ACHN (cell line): ENCODE measurements at regions not wholly inside any gene's neighbourhood (a gene's known extent, or its start where the extent isn't known, plus 50 kb on each side); places are given as distances from the start of the nearest gene placed in this dataset.
A peak's percentile ranks its signal among the peaks of the same experiment; 100 is the strongest.
"Not testable (repeated sequence)": the region's sequence is repeated elsewhere in the genome, so short reads cannot be mapped to it uniquely, and the experiment has no call there.

ENCODE experiments used
- DNase-seq: peaks from one replicate; pipeline ENCODE4 v3.0.0-alpha.2; 2015
- in situ Hi-C: cut with HindIII; loops from 2 replicates; pipeline ENCODE4 v1.10.0; 2017; ENCODE audit warnings: low sequenced_read_pairs, low pct_ligation_motif_present, low pct_unique_long_range_greater_than_20kb

GRCh38 chr10:84761994-84762614 is 433.7 kb downstream of the CCSER2 start:
- in situ Hi-C loops, DNase-seq: not testable (repeated sequence)

GRCh38 chr10:84762754-84763394 is 434.5 kb downstream of the CCSER2 start:
- no peak for DNase-seq
- in situ Hi-C loops, result no loop called here

DNA sequence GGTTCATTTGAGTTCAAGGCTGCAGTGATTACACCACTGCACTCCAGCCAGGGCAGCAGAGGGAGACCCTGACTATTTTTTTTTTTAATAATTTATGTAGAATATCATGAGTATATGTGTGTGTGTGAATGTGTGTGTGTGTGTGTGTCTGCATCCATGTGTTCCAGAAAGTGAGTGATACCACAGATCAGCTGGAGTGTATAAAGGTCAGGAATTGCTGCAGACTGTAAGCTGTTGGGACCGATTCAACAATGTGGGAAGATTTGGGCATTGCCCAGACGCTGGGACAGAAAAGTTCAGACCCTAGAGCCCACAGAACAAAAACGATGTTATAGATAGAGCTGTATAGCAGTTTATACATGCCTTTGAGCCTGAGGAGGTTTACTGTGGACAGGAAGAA is 435.6 kb downstream of the CCSER2 start:
- in situ Hi-C loops, result no loop called here
- DNase-seq, result no peak

- DNase-seq, result no peak
- in situ Hi-C loops, result no loop called here
These were observed 436.7 kb downstream of the CCSER2 start for GRCh38 chr10:84765086-84765485.

DNA sequence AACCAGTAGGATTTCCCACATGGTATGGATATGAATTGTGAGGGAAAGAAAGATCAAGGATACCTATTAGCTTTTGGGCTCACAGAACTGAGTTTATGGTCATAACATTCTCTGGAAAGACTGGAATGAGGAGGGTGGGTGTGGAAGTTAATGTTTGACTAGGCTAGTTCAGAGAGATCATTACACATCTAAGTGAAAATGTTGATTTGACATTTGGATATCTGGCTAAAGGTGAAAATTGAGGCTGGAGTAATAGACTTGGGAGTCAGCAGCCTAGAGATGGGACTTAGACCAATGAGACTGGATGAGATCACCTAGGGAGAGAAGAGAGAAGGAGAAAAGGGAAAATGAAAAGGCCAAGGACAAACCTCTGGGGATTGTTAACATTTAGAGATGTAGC is 437.3 kb downstream of the CCSER2 start:
- no peak for DNase-seq
- in situ Hi-C loops, result no loop called here

GRCh38 chr10:84766923-84767322 is 438.5 kb downstream of the CCSER2 start:
- in situ Hi-C loops, result no loop called here
- no peak for DNase-seq

DNA sequence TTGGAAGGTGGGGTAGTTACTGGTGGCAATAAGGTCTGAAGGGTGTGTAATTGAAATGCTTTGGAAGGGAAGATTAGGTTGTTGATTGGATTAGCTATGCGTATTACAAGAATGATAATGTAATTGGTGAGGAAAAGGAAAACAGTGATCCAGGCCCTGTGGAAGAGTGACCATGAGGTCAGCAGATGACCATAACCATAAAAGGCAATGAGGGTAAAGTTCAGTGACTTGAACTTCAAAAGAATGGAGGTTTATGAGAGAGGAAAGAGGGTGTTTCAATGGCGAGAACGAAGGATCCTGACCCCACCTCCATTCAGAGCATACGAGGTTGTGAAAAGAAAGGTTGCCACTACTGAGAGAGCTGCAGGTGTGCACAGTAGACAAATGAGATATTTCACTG is 439.7 kb downstream of the CCSER2 start:
- in situ Hi-C loops, result no loop called here
- no peak for DNase-seq

DNA sequence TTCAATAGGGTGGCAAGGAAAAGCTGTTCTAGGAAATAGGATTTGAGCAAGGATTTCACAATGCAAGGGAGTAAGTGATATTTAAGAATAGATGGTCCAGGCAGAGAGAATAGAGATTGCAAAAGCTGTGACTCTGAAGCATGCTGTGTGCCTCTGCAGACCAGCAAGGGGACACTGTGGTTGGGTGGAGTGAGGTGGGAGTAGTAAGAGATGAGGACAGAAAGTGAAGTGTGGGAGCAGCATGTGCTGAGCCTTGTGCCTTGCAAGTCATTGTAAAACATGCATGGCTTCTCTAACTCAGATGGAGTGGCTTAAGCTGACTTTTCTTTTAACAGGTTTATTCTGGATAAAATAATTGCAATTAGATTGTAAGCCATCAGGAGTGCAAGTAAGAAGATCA is 442.4 kb downstream of the CCSER2 start:
- in situ Hi-C loops, result no loop called here
- DNase-seq, result no peak

DNA sequence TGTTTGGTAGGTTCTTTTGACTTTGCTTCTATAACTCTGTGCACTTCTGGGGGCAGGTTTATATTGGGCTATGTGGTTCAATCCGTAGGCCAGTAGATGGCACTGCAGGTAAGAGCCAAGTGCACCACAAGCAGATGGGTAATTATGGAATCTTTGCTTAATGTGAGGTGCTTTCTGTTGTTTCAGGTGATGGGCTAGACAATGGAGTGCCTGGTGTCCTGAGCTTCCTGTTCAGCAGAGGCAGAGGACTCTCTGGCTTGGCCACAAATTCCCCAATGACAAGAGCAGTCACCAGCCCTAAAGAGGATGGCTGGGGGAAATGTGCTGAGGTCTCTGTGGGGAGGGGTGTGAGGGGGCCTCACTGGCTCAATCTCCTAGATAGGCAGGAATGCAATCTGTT is 455.0 kb downstream of the CCSER2 start:
- in situ Hi-C loops, result no loop called here
- peak; percentile 41 for DNase-seq

GRCh38 chr10:84783909-84784308 is 455.5 kb downstream of the CCSER2 start:
- in situ Hi-C loops, result no loop called here
- DNase-seq, result no peak

- DNase-seq, result no peak
- in situ Hi-C loops, result no loop called here
These were observed 456.4 kb downstream of the CCSER2 start for GRCh38 chr10:84784749-84785148.

DNA sequence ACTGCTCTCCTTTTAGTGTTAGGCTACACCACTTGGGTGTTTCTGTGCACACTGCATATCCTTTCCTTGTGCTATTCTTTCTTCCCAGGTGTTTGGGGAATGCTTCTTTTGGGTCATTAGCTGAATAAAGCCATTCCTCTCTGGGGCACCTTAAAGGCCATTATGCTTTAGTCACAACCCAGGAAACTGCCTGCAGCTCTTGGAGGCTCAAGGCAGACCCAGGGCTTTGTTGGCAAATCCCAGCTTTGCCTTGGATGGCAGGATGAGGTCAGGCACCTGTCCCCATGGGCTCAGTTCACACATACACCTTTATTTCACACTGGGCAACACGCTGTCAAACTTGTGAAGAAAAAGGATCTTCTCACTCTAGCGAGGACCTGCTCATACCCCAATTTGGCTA is 460.6 kb downstream of the CCSER2 start:
- no peak for DNase-seq
- in situ Hi-C loops, result no loop called here

GRCh38 chr10:84798312-84798711 is 469.9 kb downstream of the CCSER2 start:
- in situ Hi-C loops, result no loop called here
- no peak for DNase-seq

DNA sequence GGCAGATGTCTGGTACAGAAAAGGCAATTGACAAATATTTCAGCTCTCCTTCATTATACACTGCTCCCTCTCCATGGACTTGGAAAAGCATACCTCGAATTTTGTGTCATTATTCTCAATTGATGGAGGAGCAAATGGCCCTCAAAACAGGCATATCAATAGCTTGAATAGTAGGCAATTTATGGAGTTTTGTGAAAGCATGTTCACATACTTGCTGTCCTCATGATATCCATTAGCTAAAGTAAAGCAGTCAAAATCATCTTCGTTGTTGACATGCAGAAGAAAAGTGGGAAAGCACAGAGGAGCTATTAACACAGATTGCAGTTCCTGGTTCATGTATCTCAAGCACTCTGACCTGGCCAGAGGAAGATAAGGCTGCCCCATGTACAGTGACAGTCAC is 472.8 kb downstream of the CCSER2 start:
- DNase-seq, result no peak
- in situ Hi-C loops, result no loop called here

GRCh38 chr10:84801916-84802315 is 473.5 kb downstream of the CCSER2 start:
- DNase-seq, result no peak
- in situ Hi-C loops, result no loop called here

GRCh38 chr10:84805149-84805548 is 476.8 kb downstream of the CCSER2 start:
- DNase-seq, result no peak
- in situ Hi-C loops, result no loop called here

GRCh38 chr10:84811113-84811512 is 482.7 kb downstream of the CCSER2 start:
- no peak for DNase-seq
- in situ Hi-C loops, result no loop called here

GRCh38 chr10:84818961-84819360 is 490.6 kb downstream of the CCSER2 start:
- in situ Hi-C loops, result no loop called here
- DNase-seq, result no peak

- peak; percentile 21 for DNase-seq
- in situ Hi-C loops, result no loop called here
These were observed 491.7 kb downstream of the CCSER2 start for GRCh38 chr10:84820120-84820519.

DNA sequence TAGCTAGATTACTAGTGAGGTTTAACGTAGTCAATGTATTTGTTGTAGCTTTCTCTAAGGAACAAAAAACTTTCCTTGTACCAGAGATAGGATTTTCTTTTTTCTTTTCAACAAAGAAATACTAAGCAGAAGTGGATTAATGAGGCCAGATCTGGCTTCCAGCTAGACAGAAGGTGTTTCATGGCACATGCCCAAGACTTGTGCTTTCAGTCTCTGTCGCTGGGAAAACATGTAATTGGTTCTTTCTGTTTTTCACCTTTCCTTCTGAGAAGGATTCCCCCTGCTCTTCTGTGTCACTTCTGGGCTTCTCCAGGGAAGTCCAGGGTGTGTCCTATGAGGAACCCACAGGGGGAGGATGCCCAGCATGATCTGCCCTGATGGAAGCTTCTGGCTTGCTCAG is 492.2 kb downstream of the CCSER2 start:
- in situ Hi-C loops, result no loop called here
- DNase-seq, result no peak
